T-cell (primary cell): ENCODE measurements at regions not wholly inside any gene's neighbourhood (a gene's known extent, or its start where the extent isn't known, plus 50 kb on each side); places are given as distances from the start of the nearest gene placed in this dataset.

Experiments used
- ATAC-seq, 4 experiments: fragments of 200-7000 bp in 3 of 4; fragments of 150-1000 bp in 1 of 4; cut with Tn5 transposase; replicated peaks in 1 of 4; 1 replicate in 3 of 4; 2 replicates in 1 of 4; pipeline ENCODE4 v1.10.0; 2021; ENCODE audit warnings: moderate library complexity in 3 of 4, mild to moderate bottlenecking in 2 of 4, moderate number of reproducible peaks in 1 of 4
- CTCF ChIA-PET, 2 donors: fragments of 300-600 bp; sonication (Branson Sonifier 250); formaldehyde crosslinking; loops; one replicate each; lab custom pipeline; 2022; ENCODE audit warnings: antibody characterized with exemption in 2 of 2; lab: Charles Lee
- POLR2A ChIA-PET, 2 donors: fragments of 300-600 bp; sonication (Branson Sonifier 250); formaldehyde crosslinking; loops; one replicate each; lab custom pipeline; 2022; ENCODE audit warnings: antibody characterized with exemption in 2 of 2; lab: Charles Lee
- DNase-seq, 35 experiments: peaks; one replicate each; pipeline versions ENCODE4 v3.0.0 to v3.0.0-alpha.2; 2013 to 2023
- H3K27ac ChIP-seq: one replicate; pipeline ENCODE4 v1.5.1; 2013; ENCODE audit warnings: low read length
- H3K27me3 ChIP-seq, 2 experiments: replicated peaks in 1 of 2; 1 replicate in 1 of 2; 2 replicates in 1 of 2; pipeline versions ENCODE4 v1.6.1 to v1.7.0; 2013; ENCODE audit warnings: low read length in 1 of 2, mixed read lengths in 1 of 2; ENCODE audit not compliant: control insufficient read depth in 2 of 2, insufficient read depth in 2 of 2; ENCODE audit errors: extremely low read depth in 1 of 2
- H3K36me3 ChIP-seq, 2 donors: 1 replicate in 1 of 2; 2 replicates in 1 of 2; pipeline versions ENCODE4 v1.6.1 to v1.7.0; 2013; ENCODE audit warnings: low read length in 1 of 2; ENCODE audit not compliant: control insufficient read depth in 2 of 2, insufficient read depth in 1 of 2; ENCODE audit errors: extremely low read depth in 1 of 2
- H3K4me1 ChIP-seq, 2 experiments: 1 replicate in 1 of 2; 2 replicates in 1 of 2; pipeline versions ENCODE4 v1.6.1 to v1.7.0; 2013; ENCODE audit warnings: low read length in 2 of 2, mixed read lengths in 1 of 2; ENCODE audit not compliant: insufficient read depth in 2 of 2, control insufficient read depth in 1 of 2; ENCODE audit errors: extremely low read depth in 1 of 2
- H3K4me3 ChIP-seq, 2 donors: 1 replicate in 1 of 2; 2 replicates in 1 of 2; pipeline versions ENCODE4 v1.5.1 to v1.7.0; 2013; ENCODE audit warnings: mild to moderate bottlenecking in 2 of 2, low read length in 1 of 2, moderate library complexity in 1 of 2; ENCODE audit not compliant: control insufficient read depth in 1 of 2; ENCODE audit errors: extremely low read depth in 1 of 2
- H3K9me3 ChIP-seq: 2 replicates; pipeline ENCODE4 v1.7.0; 2013
- H3K27ac Mint-ChIP-seq, 2 donors: one replicate each; pipeline ENCODE4 v1.8.0; 2020 to 2021; ENCODE audit warnings: mild to moderate bottlenecking in 2 of 2, mixed read lengths in 2 of 2
- H3K27me3 Mint-ChIP-seq, 2 donors: one replicate each; pipeline ENCODE4 v1.8.0; 2021 to 2022; ENCODE audit warnings: mixed read lengths in 2 of 2
- H3K36me3 Mint-ChIP-seq: one replicate; pipeline ENCODE4 v1.8.0; 2021; ENCODE audit warnings: mixed read lengths
- H3K4me1 Mint-ChIP-seq, 3 donors: one replicate each; pipeline ENCODE4 v1.8.0; 2020 to 2022; ENCODE audit warnings: mixed read lengths in 3 of 3, mild to moderate bottlenecking in 1 of 3
- H3K4me3 Mint-ChIP-seq, 3 donors: one replicate each; pipeline ENCODE4 v1.8.0; 2020 to 2022; ENCODE audit warnings: mild to moderate bottlenecking in 3 of 3, mixed read lengths in 3 of 3, moderate library complexity in 3 of 3
- H3K9me3 Mint-ChIP-seq, 3 donors: one replicate each; pipeline ENCODE4 v1.8.0; 2020 to 2022; ENCODE audit warnings: mixed read lengths in 3 of 3
- WGBS: methylation state at CpG from one replicate; pipeline ENCODE4 v1.1.5; 2013; ENCODE audit warnings: missing lambda C conversion rate; ENCODE audit not compliant: insufficient coverage; 5-methylcytosine and 5-hydroxymethylcytosine counted together

DNA sequence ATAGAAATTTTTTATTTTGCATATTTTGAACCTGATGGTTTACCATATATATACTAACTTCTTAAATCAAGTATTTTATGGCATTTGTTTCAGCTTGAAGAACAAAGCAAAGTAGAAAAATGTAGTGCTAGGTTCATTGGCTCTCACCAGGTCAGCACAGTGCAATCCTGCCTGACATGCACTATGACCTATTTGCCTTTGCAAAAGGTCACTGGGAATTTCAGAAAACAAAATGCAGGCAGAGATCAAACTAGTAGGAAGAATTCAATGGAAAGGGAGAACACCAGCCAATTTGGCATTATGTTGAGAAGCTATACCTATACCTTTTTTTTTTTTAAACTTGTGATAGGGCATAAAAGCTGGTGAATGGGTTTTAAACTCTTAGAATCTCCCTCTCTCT lies 329.8 kb upstream of the SGO1 start:
- no peaks in the 10 kb centered on the region for H3K27me3 Mint-ChIP-seq

GRCh38 chr3:20511863-20512505 lies 326.0 kb upstream of the SGO1 start:
- Mint-ChIP-seq H3K27ac (no peak overlapping the region), H3K9me3 (peaks cover 5 to 30% (median 26%) of the 10 kb centered on the region in 3 donors), H3K4me1 (no peaks in the 10 kb centered on the region), H3K36me3 (no peaks in the 10 kb centered on the region), H3K27me3 (no peaks in the 10 kb centered on the region), H3K4me3 (no peak overlapping the region)
- Histone ChIP-seq H3K4me1 (no peaks in the 10 kb centered on the region), H3K36me3 (no peaks in the 10 kb centered on the region), H3K9me3 (no peaks in the 10 kb centered on the region), H3K27ac (no peak overlapping the region), H3K27me3 (no peaks in the 10 kb centered on the region), H3K4me3 (no peak overlapping the region)
- CTCF ChIA-PET = no interaction called here
- POLR2A ChIA-PET = no interaction called here
- WGBS = 38% methylated on average over 3 of the region's 4 CpGs
- DNase-seq = no peak
- ATAC-seq = no peak

More for the DNA sequence above, 329.8 kb upstream of the SGO1 start:
- ATAC-seq (no peak), DNase-seq (no peak)
- H3K27ac ChIP-seq = no peak overlapping the region
- no peaks in the 10 kb centered on the region for H3K36me3 ChIP-seq
- no peaks in the 10 kb centered on the region for H3K9me3 ChIP-seq
- Mint-ChIP-seq H3K27ac (no peak overlapping the region), H3K36me3 (no peaks in the 10 kb centered on the region), H3K9me3 (peaks cover 10 to 22% (median 21%) of the 10 kb centered on the region in 3 donors), H3K4me3 (no peak overlapping the region), H3K4me1 (no peaks in the 10 kb centered on the region)
- H3K4me1 ChIP-seq = no peaks in the 10 kb centered on the region
- H3K4me3 ChIP-seq = no peak overlapping the region
- H3K27me3 ChIP-seq = no peaks in the 10 kb centered on the region
- ChIA-PET POLR2A (no interaction called here), CTCF (no interaction called here)

DNA sequence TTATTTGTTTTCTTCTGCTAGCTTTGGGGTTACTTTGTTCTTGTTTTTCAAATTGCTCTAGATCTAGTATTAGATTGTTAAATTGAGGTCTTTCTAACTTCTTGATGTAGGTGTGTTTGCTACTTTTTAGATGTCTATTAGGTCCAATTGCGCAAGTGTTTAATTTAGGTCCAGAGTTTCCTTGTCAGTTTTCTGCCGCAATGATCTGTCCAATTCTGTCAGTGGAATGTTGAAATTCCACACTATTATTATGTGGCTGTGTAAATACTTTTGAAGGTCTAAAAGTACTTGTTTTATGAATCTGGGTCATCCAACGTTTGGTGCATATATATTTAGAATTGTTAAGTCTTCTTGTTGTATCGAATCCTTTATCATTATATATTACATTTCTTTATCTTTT lies 324.4 kb upstream of the SGO1 start:
- Mint-ChIP-seq H3K4me3 (no peak overlapping the region), H3K36me3 (no peaks in the 10 kb centered on the region), H3K9me3 (peaks cover 10 to 41% (median 40%) of the 10 kb centered on the region in 3 donors), H3K27me3 (no peaks in the 10 kb centered on the region), H3K4me1 (no peaks in the 10 kb centered on the region), H3K27ac (no peak overlapping the region)
- H3K27ac ChIP-seq = no peak overlapping the region
- no peaks in the 10 kb centered on the region for H3K27me3 ChIP-seq
- ChIA-PET POLR2A (no interaction called here), CTCF (no interaction called here)
- H3K9me3 ChIP-seq = no peaks in the 10 kb centered on the region
- no peaks in the 10 kb centered on the region for H3K36me3 ChIP-seq
- H3K4me3 ChIP-seq = no peak overlapping the region
- H3K4me1 ChIP-seq = no peaks in the 10 kb centered on the region
- DNase-seq (no peak), ATAC-seq (no peak)
- no CpG with 5 or more reads among the region's 4 CpGs for WGBS

DNA sequence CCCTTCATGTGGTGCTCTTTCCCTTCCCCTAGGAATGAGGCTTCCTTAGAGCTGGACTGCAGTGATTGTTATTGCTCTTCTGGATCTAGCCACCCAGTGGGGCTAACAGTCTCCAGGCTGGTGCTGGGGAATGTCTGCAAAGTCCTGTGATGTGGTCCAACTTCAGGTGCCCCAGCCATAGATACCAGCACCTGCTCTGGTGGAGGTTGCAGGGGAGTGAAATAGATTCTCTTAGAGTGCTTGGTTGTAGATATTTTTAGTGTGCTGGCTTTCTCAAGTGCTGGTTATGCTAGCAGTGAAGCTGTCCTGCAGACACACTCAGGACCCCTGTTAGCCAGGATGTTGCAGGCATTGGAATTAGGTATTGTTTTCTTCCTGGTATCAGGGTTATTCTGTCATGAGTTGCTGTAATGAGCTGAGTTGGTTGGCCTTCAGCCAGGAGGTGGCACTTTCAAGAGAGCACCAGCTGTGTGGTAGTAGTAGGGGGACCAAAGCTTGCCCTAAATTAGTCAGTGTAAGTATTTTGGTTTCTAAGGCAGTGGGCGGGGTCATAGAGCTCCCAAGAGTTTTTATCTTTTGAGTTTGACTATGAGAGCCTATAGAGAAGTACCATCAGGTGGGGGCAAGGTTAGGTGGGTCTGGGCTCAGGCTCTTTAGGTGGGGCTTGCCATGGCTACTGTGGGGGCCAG lies 317.5 kb upstream of the SGO1 start:
- H3K9me3 ChIP-seq = peaks cover 2% of the 10 kb centered on the region
- no peak overlapping the region for H3K4me3 Mint-ChIP-seq
- H3K4me3 ChIP-seq = no peak overlapping the region
- H3K4me1 ChIP-seq = no peaks in the 10 kb centered on the region
- no peaks in the 10 kb centered on the region for H3K36me3 Mint-ChIP-seq
- CTCF ChIA-PET = no interaction called here
- no peaks in the 10 kb centered on the region for H3K4me1 Mint-ChIP-seq
- no peaks in the 10 kb centered on the region for H3K27me3 Mint-ChIP-seq
- no peak overlapping the region for H3K27ac Mint-ChIP-seq
- H3K36me3 ChIP-seq = no peaks in the 10 kb centered on the region
- H3K9me3 Mint-ChIP-seq = peaks cover 40 to 64% (median 64%) of the 10 kb centered on the region in 3 donors
- ATAC-seq (no peak), DNase-seq (no peak)
- H3K27ac ChIP-seq = no peak overlapping the region
- H3K27me3 ChIP-seq = no peaks in the 10 kb centered on the region
- POLR2A ChIA-PET = no interaction called here
- 43% methylated on average over 1 of the region's 1 CpG for WGBS

DNA sequence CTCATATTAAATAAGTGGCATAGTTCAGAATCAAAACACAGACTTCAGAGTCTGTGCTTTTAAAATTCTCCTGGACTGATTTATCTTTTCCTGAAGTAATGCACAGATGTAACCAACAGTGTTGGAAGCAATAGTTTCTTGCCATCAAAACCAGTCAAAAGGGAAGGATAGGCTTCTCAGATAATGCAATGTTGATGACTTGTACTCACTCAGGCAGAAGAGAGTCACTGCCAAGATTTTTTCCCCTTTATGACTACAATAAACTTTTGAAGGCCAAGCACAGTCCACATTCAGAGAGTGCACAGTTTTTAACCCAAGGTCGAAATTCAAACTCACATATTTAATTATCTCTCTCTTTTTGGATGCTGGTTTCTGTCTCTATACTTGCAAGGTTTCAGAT lies 305.0 kb upstream of the SGO1 start:
- ChIA-PET POLR2A (no interaction called here), CTCF (no interaction called here)
- DNase-seq (no peak), ATAC-seq (no peak)
- peaks cover 3 to 20% (median 16%) of the 10 kb centered on the region in 3 donors for H3K9me3 Mint-ChIP-seq
- no peaks in the 10 kb centered on the region for H3K27me3 Mint-ChIP-seq
- Histone ChIP-seq H3K27ac (no peak overlapping the region), H3K27me3 (no peaks in the 10 kb centered on the region), H3K9me3 (no peaks in the 10 kb centered on the region), H3K4me3 (no peak overlapping the region), H3K4me1 (no peaks in the 10 kb centered on the region), H3K36me3 (no peaks in the 10 kb centered on the region)
- WGBS = no CpG with 5 or more reads among the region's 1 CpG
- H3K27ac Mint-ChIP-seq = no peak overlapping the region
- H3K4me3 Mint-ChIP-seq = no peak overlapping the region
- no peaks in the 10 kb centered on the region for H3K4me1 Mint-ChIP-seq
- H3K36me3 Mint-ChIP-seq = no peaks in the 10 kb centered on the region

DNA sequence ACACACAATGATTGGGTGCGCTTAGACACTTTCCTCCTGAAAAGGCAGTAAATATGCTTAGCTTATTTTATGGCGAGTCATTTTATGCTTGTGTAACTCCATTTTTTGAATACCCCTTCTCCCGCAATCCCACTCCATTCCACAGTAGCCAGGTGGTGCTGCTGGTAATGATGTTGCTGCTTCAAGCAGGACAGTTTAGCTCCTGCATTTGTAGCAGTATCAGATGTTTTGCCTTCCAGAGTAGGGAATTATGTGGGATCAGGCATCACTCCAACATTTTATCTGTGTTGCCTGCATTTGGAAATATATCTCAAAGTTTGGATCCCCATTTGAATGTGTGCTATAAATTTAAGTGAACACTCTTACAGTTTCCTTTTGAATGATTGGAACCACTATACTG lies 302.1 kb upstream of the SGO1 start:
- Mint-ChIP-seq H3K36me3 (no peaks in the 10 kb centered on the region), H3K4me3 (no peak overlapping the region), H3K27me3 (no peaks in the 10 kb centered on the region), H3K9me3 (peaks cover 18 to 21% (median 19%) of the 10 kb centered on the region in 3 donors), H3K27ac (no peak overlapping the region), H3K4me1 (no peaks in the 10 kb centered on the region)
- H3K4me3 ChIP-seq = no peak overlapping the region
- H3K4me1 ChIP-seq = no peaks in the 10 kb centered on the region
- POLR2A ChIA-PET = no interaction called here
- no peaks in the 10 kb centered on the region for H3K9me3 ChIP-seq
- no peak overlapping the region for H3K27ac ChIP-seq
- no peaks in the 10 kb centered on the region for H3K27me3 ChIP-seq
- H3K36me3 ChIP-seq = no peaks in the 10 kb centered on the region
- DNase-seq (no peak), ATAC-seq (no peak)
- no CpG with 5 or more reads among the region's 3 CpGs for WGBS
- CTCF ChIA-PET = no interaction called here
